K562 (cell line): ENCODE measurements at regions not wholly inside any gene's neighbourhood (a gene's known extent, or its start where the extent isn't known, plus 50 kb on each side); places are given as distances from the start of the nearest gene placed in this dataset.

Experiments used
- ATAC-seq: fragments of 200-7000 bp; cut with Tn5 transposase; 3 replicates; pipeline ENCODE4 v1.9.1; 2020; ENCODE audit warnings: moderate library complexity
- BruUV-seq: library from RNA; stranded (reverse); fragments of 400-500 nt; replicated peaks from 2 replicates; lab custom pipeline; 2021; lab: Mats Ljungman, UMichigan
- CTCF ChIA-PET: fragments of 300-600 bp; formaldehyde crosslinking; extraction: SDS; loops from one replicate; lab custom pipeline; 2021; ENCODE audit warnings: low intra/inter-chr PET ratio; lab: Yijun Ruan, JAX
- POLR2A ChIA-PET: fragments of 300-600, 350-650 bp; sonication (Branson Sonifier 250); formaldehyde crosslinking; extraction: SDS; loops from one replicate; lab custom pipeline; 2021; ENCODE audit warnings: antibody characterized with exemption, inconsistent platforms; lab: Yijun Ruan, JAX
- DNase-seq, 4 experiments: peaks; one replicate each; pipeline versions ENCODE4 v3.0.0 to v3.0.0-alpha.2; 2011 to 2018; ENCODE audit warnings: low spot score in 3 of 4, mixed read lengths in 3 of 4; ENCODE audit errors: extremely low read depth in 1 of 4
- FAIRE-seq: peaks from 2 replicates; lab custom pipeline; 2011; peaks lifted over from hg19 to GRCh38; lab: Jason Lieb, UNC
- H2AFZ ChIP-seq: 2 replicates; pipeline ENCODE4 v1.6.0; 2011; ENCODE audit warnings: low read depth, low read length, control low read depth, inconsistent platforms
- H3K27ac ChIP-seq: fragments of 200-600 bp; 3 replicates; pipeline ENCODE4 v1.8.0; 2011; ENCODE audit warnings: low read depth, mild to moderate bottlenecking, control low read depth, inconsistent platforms, low read length, moderate library complexity, mixed read lengths; ENCODE audit errors: extremely low read depth
- H3K27me3 ChIP-seq, 2 experiments: fragments of 300-600 bp in 1 of 2; 2 replicates in 1 of 2; 3 replicates in 1 of 2; pipeline versions ENCODE4 v1.6.0 to v1.8.0; 2011; ENCODE audit warnings: inconsistent platforms in 2 of 2, low read length in 2 of 2, mild to moderate bottlenecking in 1 of 2, mixed read lengths in 1 of 2, moderate library complexity in 1 of 2; ENCODE audit not compliant: control insufficient read depth in 2 of 2, insufficient read depth in 2 of 2
- H3K36me3 ChIP-seq: fragments of 300-600 bp; 3 replicates; pipeline ENCODE4 v1.8.0; 2011; ENCODE audit warnings: mild to moderate bottlenecking, low read length, inconsistent platforms; ENCODE audit not compliant: control insufficient read depth, insufficient read depth
- H3K4me1 ChIP-seq, 2 experiments: fragments of 200-600 bp in 1 of 2; replicated peaks in 1 of 2; 2 replicates in 1 of 2; 3 replicates in 1 of 2; pipeline versions ENCODE4 v1.5.1 to v1.8.0; 2011; ENCODE audit warnings: inconsistent platforms in 2 of 2, low read length in 2 of 2, mild to moderate bottlenecking in 1 of 2, mixed read lengths in 1 of 2, moderate library complexity in 1 of 2; ENCODE audit not compliant: control insufficient read depth in 2 of 2, insufficient read depth in 2 of 2
- H3K4me2 ChIP-seq: 2 replicates; pipeline ENCODE4 v1.6.1; 2011; ENCODE audit warnings: low read length, control low read depth, inconsistent platforms, mixed read lengths; ENCODE audit not compliant: insufficient read depth
- H3K4me3 ChIP-seq: fragments of 200-600 bp; sonication (generic), shearing (Covaris generic); 2 replicates; pipeline ENCODE4 v1.5.1; 2016; ENCODE audit warnings: control low read depth, inconsistent platforms
- H3K79me2 ChIP-seq: fragments of 200-600 bp; 3 replicates; pipeline ENCODE4 v1.8.0; 2011; ENCODE audit warnings: low read length, inconsistent platforms; ENCODE audit not compliant: control insufficient read depth, insufficient read depth
- H3K9ac ChIP-seq, 2 experiments: 2 replicates each; pipeline versions ENCODE4 v1.6.0 to v1.6.1; 2011; ENCODE audit warnings: low read depth in 2 of 2, low read length in 2 of 2, control low read depth in 1 of 2, inconsistent platforms in 1 of 2, mild to moderate bottlenecking in 1 of 2, mixed read lengths in 1 of 2; ENCODE audit not compliant: insufficient read depth in 1 of 2
- H3K9me1 ChIP-seq: one replicate; pipeline ENCODE4 v1.6.0; 2011; ENCODE audit warnings: inconsistent platforms, mild to moderate bottlenecking, low read length, moderate library complexity; ENCODE audit not compliant: control insufficient read depth, insufficient read depth
- H3K9me3 ChIP-seq: replicated peaks from 2 replicates; pipeline ENCODE4 v1.5.1; 2011; ENCODE audit warnings: low read depth, low read length, inconsistent platforms; ENCODE audit not compliant: control insufficient read depth, insufficient read depth
- H4K20me1 ChIP-seq: replicated peaks from 2 replicates; pipeline ENCODE4 v1.6.1; 2011; ENCODE audit warnings: low read length, inconsistent platforms, mixed read lengths; ENCODE audit not compliant: control insufficient read depth, insufficient read depth
- BCOR ChIP-seq: fragments of 450-650 bp; IDR thresholded peaks from 2 replicates; pipeline ENCODE4 v1.6.1; 2016
- CBFA2T3 ChIP-seq: fragments of 450-650 bp; IDR thresholded peaks from 2 replicates; pipeline ENCODE4 v1.6.1; 2017
- EP400 ChIP-seq: fragments of 450-650 bp; IDR thresholded peaks from 2 replicates; pipeline ENCODE4 v1.6.1; 2017; ENCODE audit warnings: antibody characterized with exemption, mild to moderate bottlenecking, moderate library complexity
- FOS ChIP-seq: IDR thresholded peaks from 3 replicates; pipeline ENCODE4 v1.6.1; 2011; ENCODE audit not compliant: insufficient read length; ENCODE audit errors: extremely low read depth
- HMGXB4 ChIP-seq: sonication (generic); formaldehyde crosslinking; IDR thresholded peaks from 2 replicates; pipeline ENCODE4 v1.8.1; 2023; ENCODE audit warnings: mild to moderate bottlenecking, missing genetic modification reagents
- MITF ChIP-seq: IDR thresholded peaks from 2 replicates; pipeline ENCODE4 v1.6.1; 2014; ENCODE audit warnings: antibody characterized with exemption
- MXI1 ChIP-seq: IDR thresholded peaks from 2 replicates; pipeline ENCODE4 v1.6.1; 2011; ENCODE audit warnings: low read depth, mild to moderate bottlenecking, improper control_type of control experiment, low read length
- PREB ChIP-seq: sonication (generic); formaldehyde crosslinking; IDR thresholded peaks from 2 replicates; pipeline ENCODE4 v1.8.1; 2023; ENCODE audit warnings: mild to moderate bottlenecking, missing genetic modification reagents
- PTBP1 ChIP-seq: fragments of 200-400 bp; formaldehyde crosslinking; IDR thresholded peaks from 2 replicates; pipeline ENCODE4 v1.6.1; 2017; ENCODE audit warnings: low read depth, low read length
- RAD21 ChIP-seq, 2 experiments: fragments of 250-450 bp in 1 of 2; fragments of 450-650 bp in 1 of 2; sonication (Bioruptor Pico) in 1 of 2; formaldehyde crosslinking in 1 of 2; IDR thresholded peaks in 1 of 2; conservative IDR thresholded peaks in 1 of 2; 2 replicates each; pipeline versions ENCODE4 v1.4.0 to v1.8.0; 2020 to 2022; ENCODE audit warnings: mild to moderate bottlenecking in 2 of 2, moderate library complexity in 1 of 2
- RBM17 ChIP-seq: fragments of 200-400 bp; formaldehyde crosslinking; IDR thresholded peaks from 2 replicates; pipeline ENCODE4 v1.6.1; 2017; ENCODE audit warnings: low read depth, mild to moderate bottlenecking, low read length, borderline replicate concordance
- TBL1XR1 ChIP-seq, 2 experiments: IDR thresholded peaks; 2 replicates each; pipeline ENCODE4 v1.6.1; 2012; ENCODE audit warnings: improper control_type of control experiment in 2 of 2, low read length in 2 of 2, mild to moderate bottlenecking in 1 of 2
- ZNF143 ChIP-seq: sonication (generic); formaldehyde crosslinking; IDR thresholded peaks from 2 replicates; pipeline ENCODE4 v1.9.0; 2022; ENCODE audit warnings: mild to moderate bottlenecking, missing genetic modification reagents
- ZNF584 ChIP-seq: fragments of 200-800 bp; sonication (Bioruptor generic); IDR thresholded peaks from 2 replicates; pipeline ENCODE4 v1.6.1; 2016; ENCODE audit warnings: low read depth, mild to moderate bottlenecking, missing genetic modification characterization, missing compliant biosample characterization
- WGBS: fragments of 100-300 bp; shearing (Covaris generic); methylation state at CpG from one replicate; pipeline ENCODE4 v1.1.6; 2016; ENCODE audit warnings: low coverage, mixed read lengths; ENCODE audit not compliant: insufficient coverage; ENCODE audit errors: missing lambda C conversion rate; 5-methylcytosine and 5-hydroxymethylcytosine counted together
- in situ Hi-C: fragments of 300-500 bp; cut with MboI; formaldehyde crosslinking; loops from 4 replicates; pipeline ENCODE4 v1.15.0; 2018; ENCODE audit warnings: inconsistent platforms, mixed read lengths
- intact Hi-C: fragments of 100-400 bp; cut with micrococcal nuclease; formaldehyde crosslinking; loops from 2 replicates; pipeline ENCODE4 v1.14.2; 2022

- no peak overlapping the region for H3K4me2 ChIP-seq
- no peaks in the 10 kb centered on the region for H3K79me2 ChIP-seq
- H3K9ac ChIP-seq = no peak overlapping the region
- in situ Hi-C loops (no loop called here), intact Hi-C loops (no loop called here)
- H3K27ac ChIP-seq = no peak overlapping the region
- TF ChIP-seq HMGXB4 (CRISPR knock-in tag) (no peak), FOS (no peak), ZNF584 (CRISPR knock-in tag) (no peak), MXI1 (no peak), EP400 (no peak), RBM17 (no peak), TBL1XR1 (IDR thresholded peaks at IDR 0.05; ENCODE audit: low read length in 2 of 2) (no peak), MITF (no peak), PTBP1 (no peak), ZNF143 (CRISPR knock-in tag) (no peak), CBFA2T3 (no peak), BCOR (no peak), PREB (CRISPR knock-in tag) (no peak), RAD21 (CRISPR knock-in tag; conservative IDR thresholded peaks at IDR 0.05 in 1 of 2, IDR thresholded peaks at IDR 0.05 in 1 of 2) (no peak)
- ChIA-PET POLR2A (no interaction called here), CTCF (no interaction called here)
- H4K20me1 ChIP-seq = no peaks in the 10 kb centered on the region
- H3K9me1 ChIP-seq = no peaks in the 10 kb centered on the region
- no peaks in the 10 kb centered on the region for H3K27me3 ChIP-seq
- no peaks in the 10 kb centered on the region; the same call in 1 of the 2 replicates for H3K9me3 ChIP-seq
- no peak overlapping the region for H2AFZ ChIP-seq
- WGBS = 0% methylated on average over 2 of the region's 2 CpGs
- no peaks in the 10 kb centered on the region for H3K4me1 ChIP-seq
- BruUV-seq = no TSS peak
- FAIRE-seq (no peak), DNase-seq (no peak), ATAC-seq (no peak)
- H3K36me3 ChIP-seq = no peaks in the 10 kb centered on the region
- no peak overlapping the region for H3K4me3 ChIP-seq
Observed at GRCh38 chr4:120524237-120524636, 398.3 kb downstream of the PRDM5 start.
